ENCODE measurements at regions not wholly inside any gene's neighbourhood (a gene's known extent, or its start where the extent isn't known, plus 50 kb on each side); places are given as distances from the start of the nearest gene placed in this dataset.

DNA sequence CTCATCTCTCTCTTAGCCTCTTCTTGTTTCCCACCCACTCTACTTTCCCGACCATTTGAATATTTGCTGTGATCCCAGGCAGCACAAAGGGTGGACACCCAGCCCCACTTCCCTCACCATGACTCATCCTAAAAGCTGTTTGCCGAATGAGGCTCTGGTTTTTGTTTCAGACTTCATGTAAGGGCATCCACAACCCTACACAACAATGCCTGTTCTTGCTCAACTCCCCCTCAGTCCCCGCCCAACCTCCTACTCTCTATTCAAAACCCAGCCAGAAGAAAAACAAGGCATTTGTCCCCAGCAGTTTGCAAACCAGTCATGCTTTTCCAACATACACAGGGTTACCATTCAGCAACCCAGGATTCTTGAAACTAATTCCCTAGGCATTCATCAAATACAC lies 516.5 kb upstream of the CNKSR2 start:
- TF ChIP-seq, protein P1, sequence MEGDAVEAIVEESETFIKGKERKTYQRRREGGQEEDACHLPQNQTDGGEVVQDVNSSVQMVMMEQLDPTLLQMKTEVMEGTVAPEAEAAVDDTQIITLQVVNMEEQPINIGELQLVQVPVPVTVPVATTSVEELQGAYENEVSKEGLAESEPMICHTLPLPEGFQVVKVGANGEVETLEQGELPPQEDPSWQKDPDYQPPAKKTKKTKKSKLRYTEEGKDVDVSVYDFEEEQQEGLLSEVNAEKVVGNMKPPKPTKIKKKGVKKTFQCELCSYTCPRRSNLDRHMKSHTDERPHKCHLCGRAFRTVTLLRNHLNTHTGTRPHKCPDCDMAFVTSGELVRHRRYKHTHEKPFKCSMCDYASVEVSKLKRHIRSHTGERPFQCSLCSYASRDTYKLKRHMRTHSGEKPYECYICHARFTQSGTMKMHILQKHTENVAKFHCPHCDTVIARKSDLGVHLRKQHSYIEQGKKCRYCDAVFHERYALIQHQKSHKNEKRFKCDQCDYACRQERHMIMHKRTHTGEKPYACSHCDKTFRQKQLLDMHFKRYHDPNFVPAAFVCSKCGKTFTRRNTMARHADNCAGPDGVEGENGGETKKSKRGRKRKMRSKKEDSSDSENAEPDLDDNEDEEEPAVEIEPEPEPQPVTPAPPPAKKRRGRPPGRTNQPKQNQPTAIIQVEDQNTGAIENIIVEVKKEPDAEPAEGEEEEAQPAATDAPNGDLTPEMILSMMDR (IDR thresholded peaks at IDR 0.05), result no peak
- TF ChIP-seq POLR2A (IDR thresholded peaks at IDR 0.05) (no peak), POLR2AphosphoS5 (IDR thresholded peaks at IDR 0.05; ENCODE audit: insufficient read depth in 1 of 2, low read depth in 1 of 2) (no peak)
